ENCODE measurements at regions not wholly inside any gene's neighbourhood (a gene's known extent, or its start where the extent isn't known, plus 50 kb on each side); places are given as distances from the start of the nearest gene placed in this dataset.

- Mint-ChIP-seq H3K4me1 (ENCODE audit: low read depth) (no peaks in the 10 kb centered on the region), H3K4me3 (no peak overlapping the region), H3K36me3 (ENCODE audit: low read depth) (no peaks in the 10 kb centered on the region), H3K27ac (no peak overlapping the region), H3K9me3 (no peaks in the 10 kb centered on the region), H3K27me3 (peaks cover 3% of the 10 kb centered on the region)
- ATAC-seq (no peak), DNase-seq (no peak)
- TF ChIP-seq CTCF (IDR thresholded peaks at IDR 0.05) = no peak
- POLR2A ChIA-PET = no interaction called here
- CTCF ChIA-PET = interaction anchor here (0.6 kb wide), 1 partner anchor 194 kb away, joined by 3 read pairs; no protein-coding TSS in a partner anchor
- intact Hi-C loops (cut with micrococcal nuclease) = no loop called here
Measured at GRCh38 chr12:62014330-62014729, 245.9 kb upstream of the USP15 start.

GRCh38 chr12:62016021-62016420 lies 244.2 kb upstream of the USP15 start:
- Mint-ChIP-seq H3K4me1 (ENCODE audit: low read depth) (no peaks in the 10 kb centered on the region), H3K27ac (no peak overlapping the region), H3K9me3 (no peaks in the 10 kb centered on the region), H3K36me3 (ENCODE audit: low read depth) (no peaks in the 10 kb centered on the region), H3K4me3 (no peak overlapping the region), H3K27me3 (peaks cover 3% of the 10 kb centered on the region)
- POLR2A ChIA-PET = no interaction called here
- intact Hi-C loops (cut with micrococcal nuclease) = no loop called here
- TF ChIP-seq CTCF (IDR thresholded peaks at IDR 0.05) = no peak
- ATAC-seq (no peak), DNase-seq (no peak)
- CTCF ChIA-PET = interaction anchor here (2.3 kb wide), 1 partner anchor 22 kb away, joined by 5 read pairs; no protein-coding TSS in a partner anchor

- DNase-seq (no peak), ATAC-seq (no peak)
- intact Hi-C loops (cut with micrococcal nuclease) = no loop called here
- ChIA-PET CTCF (no interaction called here), POLR2A (no interaction called here)
- TF ChIP-seq CTCF (IDR thresholded peaks at IDR 0.05) = no peak
- H3K27ac Mint-ChIP-seq = no peak overlapping the region
- H3K36me3 Mint-ChIP-seq (ENCODE audit: low read depth) = no peaks in the 10 kb centered on the region
- no peak overlapping the region for H3K4me3 Mint-ChIP-seq
- no peaks in the 10 kb centered on the region for H3K9me3 Mint-ChIP-seq
- H3K27me3 Mint-ChIP-seq = peaks cover 2% of the 10 kb centered on the region
- no peaks in the 10 kb centered on the region for H3K4me1 Mint-ChIP-seq (ENCODE audit: low read depth)
Measured at GRCh38 chr12:62021808-62022207, 238.4 kb upstream of the USP15 start.

- TF ChIP-seq CTCF (IDR thresholded peaks at IDR 0.05) = no peak
- H3K27ac Mint-ChIP-seq = no peak overlapping the region
- H3K9me3 Mint-ChIP-seq = no peaks in the 10 kb centered on the region
- DNase-seq (no peak), ATAC-seq (no peak)
- no peak overlapping the region for H3K4me3 Mint-ChIP-seq
- ChIA-PET CTCF (no interaction called here), POLR2A (no interaction called here)
- H3K36me3 Mint-ChIP-seq (ENCODE audit: low read depth) = no peaks in the 10 kb centered on the region
- H3K4me1 Mint-ChIP-seq (ENCODE audit: low read depth) = no peaks in the 10 kb centered on the region
- H3K27me3 Mint-ChIP-seq = peaks cover 2% of the 10 kb centered on the region
- intact Hi-C loops (cut with micrococcal nuclease) = no loop called here
Measured at GRCh38 chr12:62028536-62028935, 231.7 kb upstream of the USP15 start.

GRCh38 chr12:62032870-62033269 lies 227.3 kb upstream of the USP15 start:
- H3K4me3 Mint-ChIP-seq = no peak overlapping the region
- CTCF ChIA-PET = no interaction called here
- H3K4me1 Mint-ChIP-seq (ENCODE audit: low read depth) = no peaks in the 10 kb centered on the region
- no peak for DNase-seq
- TF ChIP-seq CTCF (IDR thresholded peaks at IDR 0.05) = no peak
- ATAC-seq = no peak
- no peaks in the 10 kb centered on the region for H3K9me3 Mint-ChIP-seq
- H3K36me3 Mint-ChIP-seq (ENCODE audit: low read depth) = no peaks in the 10 kb centered on the region
- POLR2A ChIA-PET = no interaction called here
- H3K27me3 Mint-ChIP-seq = no peaks in the 10 kb centered on the region
- intact Hi-C loops (cut with micrococcal nuclease) = no loop called here
- H3K27ac Mint-ChIP-seq = no peak overlapping the region
